ENCODE measurements at regions not wholly inside any gene's neighbourhood (a gene's known extent, or its start where the extent isn't known, plus 50 kb on each side); places are given as distances from the start of the nearest gene placed in this dataset.

- Histone ChIP-seq H3K27me3 (no peaks in the 10 kb centered on the region), H3K4me1 (no peaks in the 10 kb centered on the region), H3K27ac (no peak overlapping the region), H3K36me3 (no peaks in the 10 kb centered on the region), H3K4me3 (no peak overlapping the region), H3K9me3 (no peaks in the 10 kb centered on the region)
- WGBS, 2 donors (ENCODE audit: low coverage in 1 of 2), result 50 to 73% methylated on average over 1 of the region's 1 CpG
- TF ChIP-seq POLR2A (IDR thresholded peaks at IDR 0.05) (no peak), CTCF (IDR thresholded peaks at IDR 0.05) (no peak), POLR2AphosphoS5 (IDR thresholded peaks at IDR 0.05) (no peak), EP300 (IDR thresholded peaks at IDR 0.05) (no peak)
- ATAC-seq, result no peak
Observed at GRCh38 chr12:41731691-41732090, 413.0 kb downstream of the GXYLT1 start.

- H3K4me3 ChIP-seq, result no peak overlapping the region
- H3K36me3 ChIP-seq, result no peaks in the 10 kb centered on the region
- no peak for TF ChIP-seq POLR2AphosphoS5 (IDR thresholded peaks at IDR 0.05)
- TF ChIP-seq POLR2A (IDR thresholded peaks at IDR 0.05), result no peak
- no peak for TF ChIP-seq CTCF (IDR thresholded peaks at IDR 0.05)
- no peak for TF ChIP-seq EP300 (IDR thresholded peaks at IDR 0.05)
- H3K9me3 ChIP-seq, result no peaks in the 10 kb centered on the region
- H3K27ac ChIP-seq, result no peak overlapping the region
- ATAC-seq, result no peak
- 68 to 77% methylated on average over 2 of the region's 2 CpGs for WGBS, 2 donors (ENCODE audit: low coverage in 1 of 2)
- H3K27me3 ChIP-seq, result no peaks in the 10 kb centered on the region
- no peaks in the 10 kb centered on the region for H3K4me1 ChIP-seq
Observed at GRCh38 chr12:41731061-41731460, 413.6 kb downstream of the GXYLT1 start.

GRCh38 chr12:41724216-41724615, 420.5 kb downstream of the GXYLT1 start:
- WGBS, 2 donors (ENCODE audit: low coverage in 1 of 2), result 47 to 59% methylated on average over 2 of the region's 2 CpGs
- Histone ChIP-seq H3K27ac (no peak overlapping the region), H3K4me3 (no peak overlapping the region), H3K27me3 (no peaks in the 10 kb centered on the region), H3K4me1 (no peaks in the 10 kb centered on the region), H3K36me3 (no peaks in the 10 kb centered on the region), H3K9me3 (no peaks in the 10 kb centered on the region)
- TF ChIP-seq CTCF (IDR thresholded peaks at IDR 0.05) (no peak), POLR2AphosphoS5 (IDR thresholded peaks at IDR 0.05) (no peak), POLR2A (IDR thresholded peaks at IDR 0.05) (no peak), EP300 (IDR thresholded peaks at IDR 0.05) (no peak)
- ATAC-seq, result no peak

GRCh38 chr12:41719214-41719613, 425.5 kb downstream of the GXYLT1 start:
- Histone ChIP-seq H3K4me1 (no peaks in the 10 kb centered on the region), H3K9me3 (no peaks in the 10 kb centered on the region), H3K36me3 (no peaks in the 10 kb centered on the region), H3K27me3 (no peaks in the 10 kb centered on the region), H3K27ac (no peak overlapping the region), H3K4me3 (no peak overlapping the region)
- no peak for ATAC-seq
- TF ChIP-seq CTCF (IDR thresholded peaks at IDR 0.05), result no peak
- TF ChIP-seq EP300 (IDR thresholded peaks at IDR 0.05), result no peak
- no peak for TF ChIP-seq POLR2A (IDR thresholded peaks at IDR 0.05)
- no peak for TF ChIP-seq POLR2AphosphoS5 (IDR thresholded peaks at IDR 0.05)
- 60 to 72% methylated on average over 2 to 3 of the region's 3 CpGs for WGBS, 2 donors (ENCODE audit: low coverage in 1 of 2)

- Histone ChIP-seq H3K4me3 (no peak overlapping the region), H3K4me1 (no peaks in the 10 kb centered on the region), H3K27me3 (no peaks in the 10 kb centered on the region), H3K36me3 (no peaks in the 10 kb centered on the region), H3K9me3 (no peaks in the 10 kb centered on the region), H3K27ac (no peak overlapping the region)
- TF ChIP-seq POLR2A (IDR thresholded peaks at IDR 0.05) (no peak), CTCF (IDR thresholded peaks at IDR 0.05) (no peak), EP300 (IDR thresholded peaks at IDR 0.05) (no peak), POLR2AphosphoS5 (IDR thresholded peaks at IDR 0.05) (no peak)
- 68 to 70% methylated on average over 3 of the region's 3 CpGs for WGBS, 2 donors (ENCODE audit: low coverage in 1 of 2)
- ATAC-seq, result no peak
Observed at GRCh38 chr12:41715256-41715655, 429.4 kb downstream of the GXYLT1 start.

Data from gastroesophageal sphincter (tissue), 4 donors.